DMS153 treated with DMSO at 0.1 percent for 48 hours (cell line): ENCODE measurements at regions not wholly inside any gene's neighbourhood (a gene's known extent, or its start where the extent isn't known, plus 50 kb on each side); places are given as distances from the start of the nearest gene placed in this dataset.
A peak's percentile ranks its signal among the peaks of the same experiment; 100 is the strongest.
"Not testable (repeated sequence)": the region's sequence is repeated elsewhere in the genome, so short reads cannot be mapped to it uniquely, and the experiment has no call there.

ENCODE experiments used
- DNase-seq: peaks from one replicate; lab custom pipeline; 2025; ENCODE audit not compliant: unreplicated experiment; lab: John Stamatoyannopoulos, UW

- DNase-seq = no peak
Measured at GRCh38 chr10:84921701-84922100, 593.3 kb downstream of the CCSER2 start.

- no peak for DNase-seq
Measured at GRCh38 chr10:84924131-84924530, 595.7 kb downstream of the CCSER2 start.

- no peak for DNase-seq
Measured at GRCh38 chr10:84925495-84925894, 597.1 kb downstream of the CCSER2 start.

GRCh38 chr10:84933402-84933801 is 605.0 kb downstream of the CCSER2 start:
- DNase-seq = no peak

GRCh38 chr10:84935772-84936171 is 607.4 kb downstream of the CCSER2 start:
- no peak for DNase-seq

GRCh38 chr10:84938117-84938905 is 609.9 kb downstream of the CCSER2 start:
- peak; percentile 8 for DNase-seq

GRCh38 chr10:84943541-84943940 is 615.2 kb downstream of the CCSER2 start:
- DNase-seq = no peak

GRCh38 chr10:84944187-84944586 is 615.8 kb downstream of the CCSER2 start:
- DNase-seq = no peak

- peak; percentile 18 for DNase-seq
Measured at GRCh38 chr10:84945791-84946190, 617.4 kb downstream of the CCSER2 start.

GRCh38 chr10:84946904-84947303 is 618.5 kb downstream of the CCSER2 start:
- DNase-seq = peak; percentile 89

GRCh38 chr10:84948644-84949043 is 620.3 kb downstream of the CCSER2 start:
- no peak for DNase-seq

- DNase-seq = no peak
Measured at GRCh38 chr10:84951616-84952015, 623.2 kb downstream of the CCSER2 start.

- no peak for DNase-seq
Measured at GRCh38 chr10:84957427-84957826, 629.0 kb downstream of the CCSER2 start.

GRCh38 chr10:84965468-84965867 is 637.1 kb downstream of the CCSER2 start:
- no peak for DNase-seq

GRCh38 chr10:84966708-84967441 is 638.5 kb downstream of the CCSER2 start:
- DNase-seq = no peak

- DNase-seq = not testable (repeated sequence)
Measured at GRCh38 chr10:84969297-84969696, 640.9 kb downstream of the CCSER2 start.

- no peak for DNase-seq
Measured at GRCh38 chr10:84987039-84987438, 658.6 kb downstream of the CCSER2 start.

- DNase-seq = no peak
Measured at GRCh38 chr10:84988011-84988410, 659.6 kb downstream of the CCSER2 start.

GRCh38 chr10:84990713-84991112 is 662.3 kb downstream of the CCSER2 start:
- DNase-seq = no peak

- no peak for DNase-seq
Measured at GRCh38 chr10:84991301-84991700, 662.9 kb downstream of the CCSER2 start.

GRCh38 chr10:84993251-84994035 is 665.1 kb downstream of the CCSER2 start:
- DNase-seq = no peak

- no peak for DNase-seq
Measured at GRCh38 chr10:84994722-84995121, 666.3 kb downstream of the CCSER2 start.
